ENCODE measurements at regions not wholly inside any gene's neighbourhood (a gene's known extent, or its start where the extent isn't known, plus 50 kb on each side); places are given as distances from the start of the nearest gene placed in this dataset.

GRCh38 chr5:88503041-88503345 is 234.3 kb upstream of the TMEM161B start:
- no peak for TF ChIP-seq EZH2 (IDR thresholded peaks at IDR 0.05; ENCODE audit: insufficient read depth, poor library complexity, severe bottlenecking)
- TF ChIP-seq EZH2phosphoT487 (IDR thresholded peaks at IDR 0.05; ENCODE audit: insufficient read depth, low read depth) = no peak
